Panc1 (cell line): ENCODE measurements at regions not wholly inside any gene's neighbourhood (a gene's known extent, or its start where the extent isn't known, plus 50 kb on each side); places are given as distances from the start of the nearest gene placed in this dataset.
"Not testable (repeated sequence)": the region's sequence is repeated elsewhere in the genome, so short reads cannot be mapped to it uniquely, and the experiment has no call there.

Experiments
- POLR2AphosphoS5 ChIP-seq: IDR thresholded peaks from 2 replicates; pipeline ENCODE4 v1.6.1; 2012; ENCODE audit warnings: mild to moderate bottlenecking, low read depth, low read length, moderate library complexity
- TF ChIP-seq, protein P1 (sequence below): fragments of 450-650 bp; IDR thresholded peaks from 2 replicates; pipeline ENCODE4 v1.5.1; 2017; ENCODE audit warnings: mild to moderate bottlenecking
- TF ChIP-seq, protein P2 (sequence below), 2 experiments: IDR thresholded peaks; 2 replicates each; pipeline ENCODE4 v1.6.1; 2011 to 2012; ENCODE audit warnings: low read depth in 2 of 2, control low read depth in 1 of 2, low read length in 1 of 2, mild to moderate bottlenecking in 1 of 2, moderate library complexity in 1 of 2; ENCODE audit not compliant: insufficient read depth in 1 of 2

DNA sequence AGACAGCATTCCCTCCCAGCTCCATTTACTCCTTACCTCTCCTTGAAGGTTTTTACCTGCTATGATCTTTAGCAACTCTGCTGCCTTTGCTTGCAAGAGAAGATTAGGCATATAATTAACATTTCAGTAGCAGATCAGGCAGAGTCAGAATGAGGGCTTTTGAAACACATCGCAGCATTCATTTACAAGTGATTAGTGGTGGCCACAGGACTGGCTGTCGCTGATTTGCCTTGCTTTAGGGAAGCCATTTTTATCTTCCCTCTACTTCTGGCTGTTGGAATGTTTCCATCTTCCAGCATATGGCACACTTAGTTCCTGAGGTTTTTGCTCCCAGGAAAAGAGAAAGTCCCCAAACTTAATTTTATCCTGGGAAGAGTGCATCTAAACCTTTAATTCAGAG lies 124.0 kb downstream of the SPATA31A6 start:
- TF ChIP-seq, protein P1, sequence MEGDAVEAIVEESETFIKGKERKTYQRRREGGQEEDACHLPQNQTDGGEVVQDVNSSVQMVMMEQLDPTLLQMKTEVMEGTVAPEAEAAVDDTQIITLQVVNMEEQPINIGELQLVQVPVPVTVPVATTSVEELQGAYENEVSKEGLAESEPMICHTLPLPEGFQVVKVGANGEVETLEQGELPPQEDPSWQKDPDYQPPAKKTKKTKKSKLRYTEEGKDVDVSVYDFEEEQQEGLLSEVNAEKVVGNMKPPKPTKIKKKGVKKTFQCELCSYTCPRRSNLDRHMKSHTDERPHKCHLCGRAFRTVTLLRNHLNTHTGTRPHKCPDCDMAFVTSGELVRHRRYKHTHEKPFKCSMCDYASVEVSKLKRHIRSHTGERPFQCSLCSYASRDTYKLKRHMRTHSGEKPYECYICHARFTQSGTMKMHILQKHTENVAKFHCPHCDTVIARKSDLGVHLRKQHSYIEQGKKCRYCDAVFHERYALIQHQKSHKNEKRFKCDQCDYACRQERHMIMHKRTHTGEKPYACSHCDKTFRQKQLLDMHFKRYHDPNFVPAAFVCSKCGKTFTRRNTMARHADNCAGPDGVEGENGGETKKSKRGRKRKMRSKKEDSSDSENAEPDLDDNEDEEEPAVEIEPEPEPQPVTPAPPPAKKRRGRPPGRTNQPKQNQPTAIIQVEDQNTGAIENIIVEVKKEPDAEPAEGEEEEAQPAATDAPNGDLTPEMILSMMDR: not testable (repeated sequence)
- not testable (repeated sequence) for TF ChIP-seq POLR2AphosphoS5
- TF ChIP-seq, protein P2, sequence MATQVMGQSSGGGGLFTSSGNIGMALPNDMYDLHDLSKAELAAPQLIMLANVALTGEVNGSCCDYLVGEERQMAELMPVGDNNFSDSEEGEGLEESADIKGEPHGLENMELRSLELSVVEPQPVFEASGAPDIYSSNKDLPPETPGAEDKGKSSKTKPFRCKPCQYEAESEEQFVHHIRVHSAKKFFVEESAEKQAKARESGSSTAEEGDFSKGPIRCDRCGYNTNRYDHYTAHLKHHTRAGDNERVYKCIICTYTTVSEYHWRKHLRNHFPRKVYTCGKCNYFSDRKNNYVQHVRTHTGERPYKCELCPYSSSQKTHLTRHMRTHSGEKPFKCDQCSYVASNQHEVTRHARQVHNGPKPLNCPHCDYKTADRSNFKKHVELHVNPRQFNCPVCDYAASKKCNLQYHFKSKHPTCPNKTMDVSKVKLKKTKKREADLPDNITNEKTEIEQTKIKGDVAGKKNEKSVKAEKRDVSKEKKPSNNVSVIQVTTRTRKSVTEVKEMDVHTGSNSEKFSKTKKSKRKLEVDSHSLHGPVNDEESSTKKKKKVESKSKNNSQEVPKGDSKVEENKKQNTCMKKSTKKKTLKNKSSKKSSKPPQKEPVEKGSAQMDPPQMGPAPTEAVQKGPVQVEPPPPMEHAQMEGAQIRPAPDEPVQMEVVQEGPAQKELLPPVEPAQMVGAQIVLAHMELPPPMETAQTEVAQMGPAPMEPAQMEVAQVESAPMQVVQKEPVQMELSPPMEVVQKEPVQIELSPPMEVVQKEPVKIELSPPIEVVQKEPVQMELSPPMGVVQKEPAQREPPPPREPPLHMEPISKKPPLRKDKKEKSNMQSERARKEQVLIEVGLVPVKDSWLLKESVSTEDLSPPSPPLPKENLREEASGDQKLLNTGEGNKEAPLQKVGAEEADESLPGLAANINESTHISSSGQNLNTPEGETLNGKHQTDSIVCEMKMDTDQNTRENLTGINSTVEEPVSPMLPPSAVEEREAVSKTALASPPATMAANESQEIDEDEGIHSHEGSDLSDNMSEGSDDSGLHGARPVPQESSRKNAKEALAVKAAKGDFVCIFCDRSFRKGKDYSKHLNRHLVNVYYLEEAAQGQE (IDR thresholded peaks at IDR 0.05; ENCODE audit: insufficient read depth in 1 of 2, low read depth in 2 of 2, low read length in 1 of 2): not testable (repeated sequence)
